ENCODE measurements at regions not wholly inside any gene's neighbourhood (a gene's known extent, or its start where the extent isn't known, plus 50 kb on each side); places are given as distances from the start of the nearest gene placed in this dataset.
"Not testable (repeated sequence)": the region's sequence is repeated elsewhere in the genome, so short reads cannot be mapped to it uniquely, and the experiment has no call there.

DNA sequence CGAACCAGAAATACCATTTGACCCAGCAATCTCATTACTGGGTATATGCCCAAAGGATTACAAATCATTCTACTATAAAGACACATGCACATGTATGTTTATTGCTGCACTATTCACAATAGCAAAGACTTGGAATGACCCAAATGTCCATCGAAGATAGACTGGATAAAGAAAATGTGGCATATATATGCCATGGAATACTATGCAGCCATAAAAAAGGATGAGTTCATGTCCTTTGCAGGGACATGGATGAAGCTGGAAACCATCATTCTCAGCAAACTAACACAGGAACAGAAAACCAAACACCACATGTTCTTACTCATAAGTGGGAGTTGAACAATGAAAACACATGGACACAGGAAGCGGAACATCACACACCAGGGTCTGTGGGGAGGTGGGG, 124.5 kb downstream of the CHIC2 start:
- TF ChIP-seq, protein P1, sequence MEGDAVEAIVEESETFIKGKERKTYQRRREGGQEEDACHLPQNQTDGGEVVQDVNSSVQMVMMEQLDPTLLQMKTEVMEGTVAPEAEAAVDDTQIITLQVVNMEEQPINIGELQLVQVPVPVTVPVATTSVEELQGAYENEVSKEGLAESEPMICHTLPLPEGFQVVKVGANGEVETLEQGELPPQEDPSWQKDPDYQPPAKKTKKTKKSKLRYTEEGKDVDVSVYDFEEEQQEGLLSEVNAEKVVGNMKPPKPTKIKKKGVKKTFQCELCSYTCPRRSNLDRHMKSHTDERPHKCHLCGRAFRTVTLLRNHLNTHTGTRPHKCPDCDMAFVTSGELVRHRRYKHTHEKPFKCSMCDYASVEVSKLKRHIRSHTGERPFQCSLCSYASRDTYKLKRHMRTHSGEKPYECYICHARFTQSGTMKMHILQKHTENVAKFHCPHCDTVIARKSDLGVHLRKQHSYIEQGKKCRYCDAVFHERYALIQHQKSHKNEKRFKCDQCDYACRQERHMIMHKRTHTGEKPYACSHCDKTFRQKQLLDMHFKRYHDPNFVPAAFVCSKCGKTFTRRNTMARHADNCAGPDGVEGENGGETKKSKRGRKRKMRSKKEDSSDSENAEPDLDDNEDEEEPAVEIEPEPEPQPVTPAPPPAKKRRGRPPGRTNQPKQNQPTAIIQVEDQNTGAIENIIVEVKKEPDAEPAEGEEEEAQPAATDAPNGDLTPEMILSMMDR (IDR thresholded peaks at IDR 0.05): not testable (repeated sequence)
- not testable (repeated sequence) for TF ChIP-seq POLR2AphosphoS5, POLR2A (IDR thresholded peaks at IDR 0.05)
